Duodenal mucosa (tissue), 2 donors: ENCODE measurements at regions not wholly inside any gene's neighbourhood (a gene's known extent, or its start where the extent isn't known, plus 50 kb on each side); places are given as distances from the start of the nearest gene placed in this dataset.

Experiments used
- H3K27ac ChIP-seq: one replicate; pipeline ENCODE4 v1.7.0; 2013; ENCODE audit warnings: low read depth, low read length
- H3K27me3 ChIP-seq, 2 donors: one replicate each; pipeline ENCODE4 v1.7.0; 2013; ENCODE audit warnings: low read length in 2 of 2, control low read depth in 1 of 2; ENCODE audit not compliant: insufficient read depth in 2 of 2, control insufficient read depth in 1 of 2
- H3K36me3 ChIP-seq, 2 donors: one replicate each; pipeline ENCODE4 v1.7.0; 2013; ENCODE audit warnings: low read length in 2 of 2, control low read depth in 1 of 2; ENCODE audit not compliant: insufficient read depth in 2 of 2, control insufficient read depth in 1 of 2
- H3K4me1 ChIP-seq, 2 donors: one replicate each; pipeline ENCODE4 v1.7.0; 2013; ENCODE audit warnings: low read length in 2 of 2, control low read depth in 1 of 2; ENCODE audit not compliant: insufficient read depth in 2 of 2, control insufficient read depth in 1 of 2
- H3K4me3 ChIP-seq, 2 donors: one replicate each; pipeline ENCODE4 v1.7.0; 2013; ENCODE audit warnings: low read length in 2 of 2, low read depth in 1 of 2
- H3K9ac ChIP-seq, 2 donors: one replicate each; pipeline ENCODE4 v1.7.0; 2013; ENCODE audit warnings: low read length in 2 of 2, low read depth in 1 of 2
- H3K9me3 ChIP-seq, 2 donors: one replicate each; pipeline ENCODE4 v1.7.0; 2013; ENCODE audit warnings: low read length in 2 of 2, control low read depth in 1 of 2; ENCODE audit not compliant: control insufficient read depth in 1 of 2

DNA sequence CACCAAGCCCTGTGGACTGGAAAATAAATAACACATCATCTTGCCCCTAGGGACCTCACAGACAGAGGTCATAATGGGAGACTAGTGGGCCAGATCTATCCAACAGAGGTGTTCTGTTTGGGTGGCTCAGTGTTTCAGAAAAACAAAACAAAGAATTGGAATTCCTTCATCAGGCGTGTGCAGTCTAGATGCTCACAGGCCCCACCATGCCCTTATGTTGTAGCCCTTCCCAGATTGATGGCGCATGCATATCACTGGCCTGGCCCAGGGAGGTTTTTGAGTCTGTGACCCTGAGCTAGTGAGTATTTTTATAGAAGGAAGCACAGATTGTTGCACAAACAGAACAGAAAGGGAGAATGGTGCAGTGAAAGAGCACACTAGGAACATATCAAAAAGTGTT lies 859.6 kb downstream of the BCL11B start:
- no peak overlapping the region for H3K4me3 ChIP-seq

DNA sequence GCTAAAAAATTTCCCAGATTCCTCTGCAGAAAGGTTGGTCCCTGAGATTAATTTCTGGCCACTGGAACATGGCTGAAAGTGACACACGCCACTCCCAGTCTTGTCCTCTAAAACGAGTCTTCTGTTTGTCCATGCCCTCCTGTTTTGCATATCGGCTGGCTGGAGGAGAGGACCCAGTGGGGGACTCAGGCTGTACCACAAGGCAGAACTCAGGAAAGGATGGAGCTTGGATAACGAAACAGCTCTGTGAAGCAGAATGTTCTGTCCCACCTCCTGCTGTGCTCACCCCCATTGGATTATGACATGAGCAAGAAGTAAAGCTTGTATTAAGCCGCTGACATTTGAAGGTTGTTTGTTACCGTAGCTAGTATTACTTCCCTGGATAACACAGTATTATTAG lies 856.2 kb downstream of the BCL11B start:
- H3K36me3 ChIP-seq: no peaks in the 10 kb centered on the region
- H3K9ac ChIP-seq: no peak overlapping the region
- no peaks in the 10 kb centered on the region for H3K4me1 ChIP-seq
- H3K9me3 ChIP-seq: no peaks in the 10 kb centered on the region
- no peaks in the 10 kb centered on the region for H3K27me3 ChIP-seq
- H3K4me3 ChIP-seq: no peak overlapping the region
- H3K27ac ChIP-seq: no peak overlapping the region

More for the DNA sequence above, 859.6 kb downstream of the BCL11B start:
- Histone ChIP-seq H3K4me1 (no peaks in the 10 kb centered on the region), H3K27me3 (no peaks in the 10 kb centered on the region), H3K36me3 (no peaks in the 10 kb centered on the region), H3K27ac (no peak overlapping the region), H3K9me3 (no peaks in the 10 kb centered on the region), H3K9ac (no peak overlapping the region)

DNA sequence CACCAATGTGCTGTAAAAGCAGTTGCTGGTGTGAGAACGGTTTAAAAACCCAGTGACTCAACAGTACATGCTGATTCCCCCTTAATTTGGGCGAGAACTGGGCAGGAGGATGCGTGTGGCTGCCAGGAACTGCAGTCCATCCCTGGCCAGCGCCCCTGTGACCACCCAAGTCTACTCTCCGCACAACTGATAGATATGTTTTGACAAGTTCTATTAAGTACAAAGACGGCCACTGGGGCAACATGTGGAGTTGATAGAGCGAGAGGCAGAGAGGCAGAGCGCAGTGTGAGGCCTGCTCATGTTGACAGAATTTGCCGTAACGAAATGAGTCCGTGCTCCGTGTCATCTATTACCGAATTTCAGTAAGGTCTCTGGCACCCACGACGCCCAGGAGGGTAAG lies 855.0 kb downstream of the BCL11B start:
- Histone ChIP-seq H3K4me3 (no peak overlapping the region), H3K9ac (no peak overlapping the region), H3K27ac (no peak overlapping the region), H3K27me3 (no peaks in the 10 kb centered on the region), H3K36me3 (no peaks in the 10 kb centered on the region), H3K4me1 (no peaks in the 10 kb centered on the region), H3K9me3 (no peaks in the 10 kb centered on the region)

DNA sequence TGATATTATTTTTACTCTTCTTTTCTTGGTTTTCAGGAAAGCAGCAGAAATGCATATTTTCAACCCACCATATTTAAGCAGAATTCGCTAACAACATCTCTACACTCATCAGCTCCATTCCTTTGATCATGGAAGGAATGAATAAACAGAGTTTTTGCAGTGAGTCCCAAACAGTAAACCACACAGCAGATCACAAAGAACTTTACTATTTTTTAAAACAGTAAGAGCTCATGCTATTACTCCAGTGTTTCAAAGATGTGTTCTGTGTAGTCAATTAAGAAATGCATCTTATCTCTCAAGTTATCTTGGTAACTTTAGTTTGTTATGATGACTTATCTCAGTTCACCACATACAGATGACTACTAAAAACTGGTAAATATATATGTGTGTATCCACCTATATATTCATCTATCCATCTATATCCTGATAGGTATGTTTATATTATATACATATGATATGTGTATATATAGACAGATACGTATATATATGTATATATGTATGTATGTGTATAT lies 843.5 kb downstream of the BCL11B start:
- Histone ChIP-seq H3K4me3 (no peak overlapping the region), H3K9me3 (no peaks in the 10 kb centered on the region), H3K27ac (no peak overlapping the region), H3K9ac (no peak overlapping the region), H3K4me1 (no peaks in the 10 kb centered on the region), H3K36me3 (no peaks in the 10 kb centered on the region), H3K27me3 (no peaks in the 10 kb centered on the region)

DNA sequence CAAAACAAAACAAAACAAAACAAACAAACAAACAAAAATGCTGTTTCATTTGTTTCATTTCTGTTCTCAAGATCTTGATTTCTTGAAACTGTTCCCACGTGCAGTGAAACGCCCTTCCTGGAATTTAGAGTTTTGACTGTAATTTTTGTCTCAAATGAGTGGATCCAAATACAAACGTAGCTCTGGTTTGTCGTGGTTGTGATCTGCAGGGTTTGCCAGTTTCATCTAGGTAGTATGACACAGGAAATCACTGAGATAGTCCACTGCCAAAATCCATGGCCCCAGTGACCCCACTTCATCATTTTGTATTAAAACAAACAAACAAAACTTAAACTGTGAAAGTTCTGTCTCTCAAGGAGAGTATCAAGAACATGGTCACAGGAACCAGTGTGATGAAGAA lies 838.6 kb downstream of the BCL11B start:
- no peak overlapping the region for H3K4me3 ChIP-seq

DNA sequence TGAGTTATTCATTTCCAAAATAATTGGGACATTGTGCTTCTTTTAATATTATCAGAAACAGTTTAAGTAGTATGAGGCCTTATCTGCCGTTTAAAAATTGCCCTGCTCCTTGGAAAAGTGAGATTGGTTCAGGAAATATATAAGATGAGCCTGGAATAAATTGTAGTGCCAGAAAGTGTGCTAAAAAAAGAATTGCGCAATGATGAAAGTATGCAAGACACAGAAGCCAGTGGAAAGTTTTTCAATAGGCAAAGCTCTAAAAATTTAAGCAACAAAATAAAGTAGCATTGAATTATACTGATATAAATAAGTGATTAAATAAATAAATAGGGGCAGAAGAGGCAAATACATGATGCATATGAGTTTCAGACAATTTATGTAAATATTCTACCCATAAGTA lies 834.9 kb downstream of the BCL11B start:
- Histone ChIP-seq H3K9ac (no peak overlapping the region), H3K4me1 (no peaks in the 10 kb centered on the region), H3K4me3 (no peak overlapping the region), H3K9me3 (no peaks in the 10 kb centered on the region), H3K27ac (no peak overlapping the region), H3K27me3 (no peaks in the 10 kb centered on the region), H3K36me3 (no peaks in the 10 kb centered on the region)

More for the DNA sequence above, 838.6 kb downstream of the BCL11B start:
- Histone ChIP-seq H3K4me1 (no peaks in the 10 kb centered on the region), H3K36me3 (no peaks in the 10 kb centered on the region), H3K9me3 (no peaks in the 10 kb centered on the region), H3K9ac (no peak overlapping the region), H3K27ac (no peak overlapping the region), H3K27me3 (no peaks in the 10 kb centered on the region)

DNA sequence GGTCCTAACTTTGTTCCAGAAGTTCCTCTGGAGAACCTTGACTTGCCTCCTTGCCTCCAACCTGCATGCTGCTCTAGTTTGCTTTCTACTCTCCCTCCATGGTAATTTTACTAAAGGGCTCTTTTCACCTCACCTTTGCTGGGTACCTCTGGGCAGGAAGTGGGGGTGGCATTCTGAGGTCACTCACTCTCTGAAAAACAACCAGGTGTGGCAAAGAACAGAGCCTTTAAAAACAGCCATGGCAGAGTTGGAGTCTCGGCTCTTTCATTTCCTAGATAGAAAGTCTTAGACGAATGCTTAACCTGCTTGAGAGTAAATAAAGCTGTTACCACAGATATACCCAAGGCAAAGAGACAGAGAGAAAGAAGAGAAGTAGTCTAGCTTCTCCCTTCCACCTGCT lies 827.9 kb downstream of the BCL11B start:
- Histone ChIP-seq H3K36me3 (no peaks in the 10 kb centered on the region), H3K27me3 (no peaks in the 10 kb centered on the region), H3K9me3 (no peaks in the 10 kb centered on the region), H3K9ac (no peak overlapping the region), H3K4me3 (no peak overlapping the region), H3K27ac (no peak overlapping the region), H3K4me1 (no peaks in the 10 kb centered on the region)

DNA sequence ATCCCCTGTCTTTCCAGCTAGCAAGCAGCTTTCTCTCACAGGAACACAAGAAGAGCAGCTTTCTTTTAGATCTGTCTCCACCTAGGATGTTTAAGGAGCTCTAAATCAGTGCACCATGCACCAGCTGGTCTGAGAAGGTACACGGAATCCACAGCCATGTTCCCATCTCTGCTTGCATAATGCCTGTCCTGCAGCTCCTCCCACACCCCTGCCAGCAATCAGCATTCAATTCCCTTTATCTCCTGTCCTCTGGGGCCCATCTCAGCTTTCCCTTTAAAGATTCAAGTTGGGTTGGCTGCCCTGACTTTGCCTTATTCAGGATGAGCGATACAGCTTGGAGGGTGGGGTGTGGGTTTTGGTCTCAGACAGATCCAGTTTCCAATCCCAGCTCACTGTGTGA lies 826.3 kb downstream of the BCL11B start:
- no peak overlapping the region for H3K9ac ChIP-seq
- H3K4me3 ChIP-seq: no peak overlapping the region
- no peaks in the 10 kb centered on the region for H3K9me3 ChIP-seq
- H3K36me3 ChIP-seq: no peaks in the 10 kb centered on the region
- H3K27me3 ChIP-seq: no peaks in the 10 kb centered on the region
- no peaks in the 10 kb centered on the region for H3K4me1 ChIP-seq
- no peak overlapping the region for H3K27ac ChIP-seq

DNA sequence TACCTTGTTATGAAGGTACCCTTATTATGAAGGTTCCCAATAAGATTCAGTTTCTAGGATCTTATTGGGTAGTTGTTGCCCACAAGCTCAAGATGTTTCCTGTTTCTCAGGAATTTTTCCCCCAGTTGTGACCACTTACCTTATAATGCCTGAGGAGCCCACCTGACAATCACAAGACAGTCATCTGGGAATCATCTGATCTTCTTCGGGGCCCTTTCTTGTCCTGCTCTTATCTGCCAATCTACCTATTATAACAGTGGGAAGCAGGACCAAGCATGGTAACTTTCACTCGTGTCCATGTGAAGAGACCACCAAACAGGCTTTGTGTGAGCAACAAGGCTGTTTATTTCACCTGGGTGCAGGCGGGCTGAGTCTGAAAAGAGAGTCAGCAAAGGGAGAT lies 825.5 kb downstream of the BCL11B start:
- Histone ChIP-seq H3K4me3 (no peak overlapping the region), H3K9me3 (no peaks in the 10 kb centered on the region), H3K4me1 (no peaks in the 10 kb centered on the region), H3K9ac (no peak overlapping the region), H3K36me3 (no peaks in the 10 kb centered on the region), H3K27me3 (no peaks in the 10 kb centered on the region), H3K27ac (no peak overlapping the region)

DNA sequence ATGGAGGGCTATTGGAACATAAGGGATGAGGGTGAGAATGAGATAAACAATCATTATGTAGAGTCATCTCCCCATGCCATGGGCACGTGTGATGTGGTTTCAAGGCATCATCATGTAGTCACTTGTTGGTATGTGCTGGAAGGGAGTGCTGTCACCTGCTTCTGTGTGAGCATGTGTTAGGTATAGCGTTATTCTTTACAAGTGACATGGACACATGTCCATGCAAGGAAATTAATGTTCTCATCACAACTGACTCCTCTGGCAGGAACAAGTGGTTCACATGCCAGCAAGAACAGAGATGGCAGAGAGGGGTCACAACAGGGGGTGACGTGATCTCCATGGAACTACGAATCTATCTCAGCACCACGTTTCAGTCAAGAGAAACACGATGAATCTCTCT lies 815.8 kb downstream of the BCL11B start:
- Histone ChIP-seq H3K36me3 (no peaks in the 10 kb centered on the region), H3K27ac (no peak overlapping the region), H3K27me3 (no peaks in the 10 kb centered on the region), H3K4me3 (no peak overlapping the region), H3K4me1 (no peaks in the 10 kb centered on the region), H3K9me3 (no peaks in the 10 kb centered on the region), H3K9ac (no peak overlapping the region)

DNA sequence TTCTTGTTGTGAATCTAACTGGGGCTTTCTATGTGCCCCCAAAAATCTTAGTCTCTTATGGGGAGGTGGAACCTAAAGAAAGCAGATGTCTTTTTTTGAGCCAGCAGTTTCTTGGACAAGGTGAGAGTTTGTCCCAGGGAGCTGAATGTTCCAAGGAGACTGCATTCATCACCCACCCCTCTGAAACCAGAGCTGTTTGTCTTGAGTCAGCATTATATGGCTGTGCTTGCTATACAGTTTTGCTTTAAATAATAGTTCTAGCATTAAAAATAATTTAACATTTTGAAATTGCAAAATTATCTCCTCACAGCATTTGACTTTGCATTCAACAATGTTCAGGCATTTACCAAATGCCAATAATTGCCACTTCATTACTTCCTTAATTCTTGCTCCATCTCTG lies 813.3 kb downstream of the BCL11B start:
- H3K27ac ChIP-seq: no peak overlapping the region
- H3K27me3 ChIP-seq: no peaks in the 10 kb centered on the region
- H3K9me3 ChIP-seq: no peaks in the 10 kb centered on the region

More for the DNA sequence above, 813.3 kb downstream of the BCL11B start:
- H3K4me1 ChIP-seq: no peaks in the 10 kb centered on the region
- H3K9ac ChIP-seq: no peak overlapping the region
- no peaks in the 10 kb centered on the region for H3K36me3 ChIP-seq
- H3K4me3 ChIP-seq: no peak overlapping the region
